ENCODE measurements at regions not wholly inside any gene's neighbourhood (a gene's known extent, or its start where the extent isn't known, plus 50 kb on each side); places are given as distances from the start of the nearest gene placed in this dataset.

DNA sequence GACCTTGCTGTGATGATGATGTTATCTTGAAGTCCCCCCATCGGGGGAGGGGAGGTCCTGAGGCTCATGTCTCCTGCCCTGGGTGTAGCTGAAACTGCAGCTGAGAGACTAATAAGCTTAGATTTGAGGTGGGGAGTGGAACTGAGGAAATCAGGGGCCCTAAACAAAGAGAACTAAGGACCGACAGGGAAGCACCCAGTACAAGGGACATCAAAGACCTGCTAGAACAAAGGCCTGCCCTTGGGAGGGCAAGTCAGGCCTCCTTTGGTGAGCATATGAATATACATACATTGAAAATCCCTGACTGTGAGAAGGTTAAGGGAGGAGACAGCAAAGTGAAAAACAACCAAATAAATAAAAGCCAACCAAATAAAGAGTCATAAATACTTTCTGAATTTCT lies 1132.5 kb upstream of the CELF4 start:
- no peaks in the 10 kb centered on the region for H3K27me3 ChIP-seq (ENCODE audit: control insufficient read depth, insufficient read depth, low read length)
- H3K36me3 ChIP-seq (replicated peaks; ENCODE audit: control insufficient read depth, insufficient read depth, low read length): no peaks in the 10 kb centered on the region
- H3K4me3 ChIP-seq (ENCODE audit: insufficient read depth, low read depth, low read length): no peak overlapping the region
- DNase-seq: peak; percentile 13

DNA sequence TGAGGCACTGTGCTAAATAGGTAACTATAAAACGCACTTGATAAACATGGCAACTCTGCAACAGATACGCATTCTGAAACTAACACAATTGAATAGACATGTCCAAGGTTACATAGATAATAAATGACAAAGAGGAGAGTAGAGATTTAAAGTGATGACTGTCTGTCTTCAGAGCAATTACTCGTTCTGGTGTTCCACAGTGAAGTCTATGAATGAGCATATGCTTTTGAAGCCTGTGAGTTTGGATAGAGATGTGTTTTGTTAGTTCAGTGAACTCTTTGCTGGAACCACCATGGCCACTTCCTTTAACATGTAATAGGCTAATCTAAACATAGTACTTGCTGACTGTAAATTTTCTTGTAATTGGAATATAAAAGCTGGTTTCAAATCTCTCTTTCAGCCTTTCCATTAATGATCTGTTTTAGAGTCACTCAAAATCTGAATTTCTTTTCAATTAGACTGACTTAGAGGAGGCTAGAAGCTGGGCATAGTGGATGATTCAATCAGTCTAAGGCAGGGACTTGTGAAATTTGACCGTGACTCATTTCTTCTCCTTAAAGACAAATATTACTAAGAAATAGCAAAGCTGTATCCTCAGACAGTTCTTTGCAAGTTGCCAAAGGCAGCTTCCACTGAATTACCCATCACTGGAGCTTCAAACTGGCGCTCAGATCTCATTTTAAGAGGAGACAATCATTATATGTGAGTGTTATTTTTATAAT lies 1130.1 kb upstream of the CELF4 start:
- no peak for DNase-seq
- Histone ChIP-seq H3K4me3 (ENCODE audit: insufficient read depth, low read depth, low read length) (no peak overlapping the region), H3K36me3 (replicated peaks; ENCODE audit: control insufficient read depth, insufficient read depth, low read length) (no peaks in the 10 kb centered on the region), H3K27me3 (ENCODE audit: control insufficient read depth, insufficient read depth, low read length) (no peaks in the 10 kb centered on the region)

DNA sequence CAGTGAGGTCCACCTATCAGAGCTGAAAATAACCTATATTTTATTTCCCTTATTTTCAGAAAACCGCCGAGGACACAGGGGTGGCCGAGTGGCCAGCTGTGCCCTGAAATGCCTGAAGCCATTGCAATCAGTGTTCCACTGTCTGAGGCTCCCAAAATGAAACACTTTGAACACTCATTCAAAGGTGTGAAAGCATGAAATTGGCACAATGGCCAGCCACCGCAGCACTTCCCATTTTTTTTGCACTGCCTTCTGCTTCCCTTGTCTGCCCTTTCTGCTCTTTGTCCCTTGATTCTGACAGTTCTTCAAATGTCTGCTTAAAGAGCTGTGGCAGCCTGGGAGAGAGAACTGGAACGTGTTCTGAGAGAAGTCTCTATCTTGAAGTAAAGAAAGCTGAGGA lies 1127.5 kb upstream of the CELF4 start:
- Histone ChIP-seq H3K36me3 (replicated peaks; ENCODE audit: control insufficient read depth, insufficient read depth, low read length) (no peaks in the 10 kb centered on the region), H3K27me3 (ENCODE audit: control insufficient read depth, insufficient read depth, low read length) (no peaks in the 10 kb centered on the region), H3K4me3 (ENCODE audit: insufficient read depth, low read depth, low read length) (no peak overlapping the region)
- DNase-seq: no peak

DNA sequence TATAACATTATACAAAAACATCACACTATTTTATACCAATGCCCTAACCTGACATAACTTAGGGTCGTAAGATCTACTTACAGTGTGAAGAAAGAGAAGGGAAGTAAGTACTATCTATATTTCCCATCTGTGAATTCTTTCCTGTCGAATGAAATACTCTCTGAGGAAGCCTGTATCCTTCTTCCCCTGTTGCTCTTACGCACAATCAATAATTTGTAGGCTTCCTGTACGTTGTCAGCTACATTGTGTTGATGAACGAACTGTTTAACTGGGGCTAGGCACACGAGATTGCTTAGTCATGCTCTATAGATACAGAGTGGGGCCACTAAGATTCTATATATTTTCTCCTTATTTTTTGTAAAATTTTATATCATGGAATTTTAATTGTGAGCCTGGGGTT lies 1125.0 kb upstream of the CELF4 start:
- no peak overlapping the region for H3K4me3 ChIP-seq (ENCODE audit: insufficient read depth, low read depth, low read length)
- no peak for DNase-seq
- H3K36me3 ChIP-seq (replicated peaks; ENCODE audit: control insufficient read depth, insufficient read depth, low read length): no peaks in the 10 kb centered on the region
- no peaks in the 10 kb centered on the region for H3K27me3 ChIP-seq (ENCODE audit: control insufficient read depth, insufficient read depth, low read length)

DNA sequence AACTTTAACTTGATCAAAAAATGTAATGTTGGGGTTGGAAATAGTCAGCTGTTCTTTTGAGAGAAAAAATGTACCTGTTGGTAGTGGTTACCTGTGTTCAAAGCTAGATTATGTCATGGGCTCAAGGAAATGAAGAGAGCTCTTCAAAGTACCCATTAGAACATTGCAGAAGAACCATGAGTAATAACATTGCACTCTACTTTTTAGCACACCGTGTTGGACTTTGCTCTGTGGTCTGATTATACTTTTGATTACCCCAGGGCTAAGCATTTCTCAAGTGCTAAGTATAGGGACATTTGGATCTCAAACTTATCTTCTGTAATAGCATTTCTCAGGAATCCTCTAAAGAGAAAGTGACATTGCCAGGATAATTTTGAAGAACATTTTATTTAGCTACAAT lies 1122.8 kb upstream of the CELF4 start:
- H3K36me3 ChIP-seq (replicated peaks; ENCODE audit: control insufficient read depth, insufficient read depth, low read length): no peaks in the 10 kb centered on the region
- no peak for DNase-seq
- H3K27me3 ChIP-seq (ENCODE audit: control insufficient read depth, insufficient read depth, low read length): no peaks in the 10 kb centered on the region
- no peak overlapping the region for H3K4me3 ChIP-seq (ENCODE audit: insufficient read depth, low read depth, low read length)

DNA sequence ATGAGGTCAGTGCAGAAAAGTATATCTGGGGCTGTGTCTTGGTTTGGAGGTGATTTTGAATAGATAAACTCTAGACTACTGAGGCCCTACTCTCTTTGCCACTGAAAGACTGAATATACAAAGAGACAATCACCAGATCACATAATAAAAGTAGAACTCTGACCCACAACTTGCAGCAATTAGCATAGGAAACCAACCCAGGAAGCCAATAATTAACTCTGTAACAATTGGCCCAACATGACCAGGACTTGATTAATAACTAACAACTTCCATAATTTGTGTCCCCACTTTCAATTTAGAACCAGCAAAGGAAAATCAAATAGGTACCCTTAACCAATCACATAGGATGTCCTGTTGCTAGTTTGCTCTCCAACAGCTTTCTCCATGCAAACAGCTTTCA lies 1104.9 kb upstream of the CELF4 start:
- no peak for DNase-seq
- H3K36me3 ChIP-seq (replicated peaks; ENCODE audit: control insufficient read depth, insufficient read depth, low read length): no peaks in the 10 kb centered on the region
- H3K4me3 ChIP-seq (ENCODE audit: insufficient read depth, low read depth, low read length): no peak overlapping the region
- no peaks in the 10 kb centered on the region for H3K27me3 ChIP-seq (ENCODE audit: control insufficient read depth, insufficient read depth, low read length)

DNA sequence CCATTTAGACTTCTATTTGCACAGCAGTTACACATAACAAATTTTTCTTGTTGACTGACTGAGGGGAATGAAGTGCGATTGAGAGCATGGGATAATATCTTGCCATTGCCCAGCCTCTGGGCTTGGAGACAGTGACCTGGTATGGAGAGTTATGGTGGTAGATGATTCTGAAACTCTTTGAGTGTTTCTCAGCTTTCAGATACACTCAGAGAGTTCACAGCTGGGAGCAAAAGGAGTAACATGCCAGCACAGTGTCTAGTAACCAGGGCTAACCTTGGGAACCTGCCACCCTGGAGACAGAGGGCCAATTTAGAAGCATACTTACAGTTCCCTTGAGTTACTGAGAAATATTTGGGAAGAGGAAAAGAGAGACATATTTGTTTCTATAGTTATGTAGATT lies 1099.3 kb upstream of the CELF4 start:
- Histone ChIP-seq H3K36me3 (replicated peaks; ENCODE audit: control insufficient read depth, insufficient read depth, low read length) (no peaks in the 10 kb centered on the region), H3K4me3 (ENCODE audit: insufficient read depth, low read depth, low read length) (no peak overlapping the region), H3K27me3 (ENCODE audit: control insufficient read depth, insufficient read depth, low read length) (no peaks in the 10 kb centered on the region)
- DNase-seq: no peak

DNA sequence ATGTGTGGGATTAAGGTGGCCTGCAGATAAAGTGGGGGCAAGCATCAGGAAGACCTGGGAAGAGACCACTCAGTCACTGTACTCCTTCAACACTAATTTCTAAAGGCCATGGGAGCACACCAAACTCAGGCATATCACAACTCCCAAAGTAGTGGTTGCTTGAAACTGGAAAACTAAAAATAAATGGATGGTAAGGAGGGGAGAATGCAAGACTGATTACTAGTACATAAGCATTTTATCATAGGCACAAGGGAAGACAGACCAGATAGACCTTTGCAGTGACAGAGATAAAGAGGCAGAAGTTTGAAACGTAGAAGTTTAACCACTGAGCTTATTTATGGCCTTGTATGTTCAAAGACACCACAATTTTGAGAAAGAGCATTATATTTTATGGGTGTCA lies 1098.1 kb upstream of the CELF4 start:
- H3K36me3 ChIP-seq (replicated peaks; ENCODE audit: control insufficient read depth, insufficient read depth, low read length): no peaks in the 10 kb centered on the region
- H3K27me3 ChIP-seq (ENCODE audit: control insufficient read depth, insufficient read depth, low read length): no peaks in the 10 kb centered on the region
- DNase-seq: no peak
- no peak overlapping the region for H3K4me3 ChIP-seq (ENCODE audit: insufficient read depth, low read depth, low read length)

DNA sequence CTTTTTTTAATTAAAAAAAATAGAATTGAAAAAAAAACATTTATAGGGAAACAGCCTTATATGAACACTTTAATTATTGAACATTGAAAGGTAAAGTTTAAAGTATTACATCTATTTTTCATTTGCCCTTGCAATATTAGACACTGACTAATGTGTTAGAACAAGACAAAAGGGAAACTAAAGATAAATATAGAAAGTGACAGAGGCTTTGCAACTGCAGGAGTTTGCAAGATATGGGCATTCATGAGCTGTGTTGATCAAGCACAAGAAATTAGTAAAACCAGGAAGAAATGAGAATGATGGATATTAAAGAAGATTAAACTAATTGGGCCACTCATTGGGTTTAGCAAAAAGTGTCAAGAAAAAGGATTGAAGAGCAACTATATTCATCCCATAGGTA lies 1097.7 kb upstream of the CELF4 start:
- DNase-seq: no peak
- Histone ChIP-seq H3K27me3 (ENCODE audit: control insufficient read depth, insufficient read depth, low read length) (no peaks in the 10 kb centered on the region), H3K36me3 (replicated peaks; ENCODE audit: control insufficient read depth, insufficient read depth, low read length) (no peaks in the 10 kb centered on the region), H3K4me3 (ENCODE audit: insufficient read depth, low read depth, low read length) (no peak overlapping the region)

DNA sequence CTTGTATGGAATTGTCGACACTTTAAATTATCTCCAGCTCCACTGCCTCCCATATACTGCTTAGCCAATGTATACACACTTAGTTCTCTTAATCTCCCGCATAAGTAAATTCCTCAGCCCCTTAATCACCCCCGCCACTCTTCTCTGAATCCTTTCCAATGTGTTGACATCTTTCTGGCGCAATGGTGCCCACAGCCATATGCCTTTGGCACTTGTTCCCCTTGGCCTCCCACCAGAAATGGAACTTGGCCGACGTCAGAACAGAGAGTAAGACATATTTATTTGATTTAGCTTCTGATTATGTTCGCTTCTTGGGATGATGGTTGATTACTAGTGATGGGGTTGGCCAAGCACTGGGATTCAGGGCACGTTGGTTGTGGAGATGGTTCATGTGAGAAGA lies 1089.3 kb upstream of the CELF4 start:
- H3K27me3 ChIP-seq (ENCODE audit: control insufficient read depth, insufficient read depth, low read length): no peaks in the 10 kb centered on the region
- DNase-seq: no peak

DNA sequence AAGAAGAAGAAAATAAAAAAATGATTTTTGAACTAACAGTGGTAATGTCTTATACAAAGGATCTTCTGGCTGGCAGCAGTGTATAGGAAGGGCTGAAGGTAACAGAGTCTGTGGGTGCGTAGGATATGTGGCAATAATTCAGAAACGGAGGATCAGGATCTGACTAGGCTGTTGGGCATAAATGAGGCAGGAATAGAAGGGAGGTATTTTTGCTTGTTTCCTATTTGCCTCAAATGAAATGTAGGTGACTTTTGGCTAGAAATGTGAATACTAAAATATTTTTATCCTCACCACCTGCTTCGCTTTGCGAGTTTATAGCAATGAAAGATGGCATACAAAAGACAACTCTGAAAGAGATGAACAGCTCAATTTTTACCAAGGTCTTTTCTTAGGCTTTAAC lies 1086.1 kb upstream of the CELF4 start:
- no peak for DNase-seq
- no peaks in the 10 kb centered on the region for H3K27me3 ChIP-seq (ENCODE audit: control insufficient read depth, insufficient read depth, low read length)

More for the DNA sequence above, 1089.3 kb upstream of the CELF4 start:
- Histone ChIP-seq H3K4me3 (ENCODE audit: insufficient read depth, low read depth, low read length) (no peak overlapping the region), H3K36me3 (replicated peaks; ENCODE audit: control insufficient read depth, insufficient read depth, low read length) (no peaks in the 10 kb centered on the region)

DNA sequence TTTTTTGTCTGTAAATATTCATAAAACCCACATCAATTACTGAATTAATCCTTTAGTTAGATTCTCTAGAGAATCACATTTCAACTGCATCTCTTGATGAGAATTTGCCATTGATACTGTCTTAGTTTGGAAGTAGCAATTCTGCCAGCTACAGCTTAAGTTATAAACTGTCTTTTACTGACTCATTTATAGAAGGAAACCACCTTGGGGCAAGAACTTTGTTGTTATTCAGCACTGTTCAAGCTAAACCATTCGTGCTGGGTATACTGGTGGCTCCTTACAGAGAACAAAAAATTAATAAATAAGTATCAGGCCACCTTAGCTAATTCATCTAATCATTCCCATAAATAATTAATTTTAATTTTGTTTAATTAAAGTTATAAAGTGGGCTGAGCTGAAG lies 1082.6 kb upstream of the CELF4 start:
- Histone ChIP-seq H3K27me3 (ENCODE audit: control insufficient read depth, insufficient read depth, low read length) (no peaks in the 10 kb centered on the region), H3K4me3 (ENCODE audit: insufficient read depth, low read depth, low read length) (no peak overlapping the region)
- DNase-seq: no peak

More for the DNA sequence above, 1086.1 kb upstream of the CELF4 start:
- Histone ChIP-seq H3K36me3 (replicated peaks; ENCODE audit: control insufficient read depth, insufficient read depth, low read length) (no peaks in the 10 kb centered on the region), H3K4me3 (ENCODE audit: insufficient read depth, low read depth, low read length) (no peak overlapping the region)

DNA sequence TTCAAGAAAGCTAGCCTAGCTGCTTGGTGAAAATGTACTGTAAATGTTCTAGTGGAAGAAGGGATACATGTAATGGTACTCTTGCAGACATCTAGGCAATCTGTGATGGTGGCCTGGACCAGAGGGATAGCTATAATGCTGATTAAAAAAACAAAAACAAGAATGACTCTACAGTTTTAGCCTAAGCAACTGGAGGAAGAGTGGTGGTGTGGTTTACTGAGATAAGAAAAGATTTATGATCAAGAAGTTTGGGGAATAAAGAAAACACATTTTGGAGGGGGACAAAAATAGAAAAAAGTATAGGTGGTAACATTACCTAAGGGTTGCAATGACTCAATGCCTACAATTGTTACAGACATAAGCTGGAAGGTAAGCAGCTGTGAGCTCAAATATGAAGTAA lies 1080.7 kb upstream of the CELF4 start:
- no peak for DNase-seq
- H3K27me3 ChIP-seq (ENCODE audit: control insufficient read depth, insufficient read depth, low read length): no peaks in the 10 kb centered on the region

More for the DNA sequence above, 1082.6 kb upstream of the CELF4 start:
- H3K36me3 ChIP-seq (replicated peaks; ENCODE audit: control insufficient read depth, insufficient read depth, low read length): no peaks in the 10 kb centered on the region

DNA sequence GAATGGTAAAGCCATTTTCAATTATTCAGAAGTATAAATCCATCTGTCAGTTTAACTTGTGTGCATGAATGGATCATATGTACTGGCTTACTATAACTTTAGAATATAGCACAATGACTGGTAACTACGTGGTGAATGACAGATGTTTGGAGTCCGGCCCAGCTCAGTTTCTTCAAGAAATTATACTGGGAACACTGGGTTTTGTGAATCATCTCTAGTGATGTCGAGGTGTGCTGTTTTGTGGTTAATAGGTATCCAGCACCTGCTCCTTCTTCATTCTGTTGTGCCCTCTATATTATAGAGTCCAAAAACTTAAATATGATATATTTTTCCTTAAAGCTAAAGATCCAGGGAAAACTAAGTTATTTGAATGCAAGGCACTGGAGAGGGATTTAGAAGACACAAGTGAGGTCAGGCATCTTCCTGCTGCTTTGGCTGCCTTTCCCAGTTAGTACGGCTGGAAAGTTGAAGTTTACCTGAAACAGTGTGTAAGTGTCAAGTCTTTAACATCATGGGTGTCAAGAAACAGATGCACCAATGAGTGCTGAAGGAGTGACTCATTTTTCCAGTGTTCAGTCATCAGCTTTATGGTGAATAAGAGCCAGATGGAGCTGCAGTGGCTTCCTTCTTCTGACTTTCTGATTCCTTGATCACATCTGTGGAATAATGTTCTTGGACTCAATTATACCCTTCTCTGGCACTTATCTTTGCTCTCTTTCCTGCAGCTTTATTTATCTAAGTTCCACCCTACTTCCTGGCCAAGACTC lies 1079.5 kb upstream of the CELF4 start:
- no peak for DNase-seq
- Histone ChIP-seq H3K4me3 (ENCODE audit: insufficient read depth, low read depth, low read length) (no peak overlapping the region), H3K27me3 (ENCODE audit: control insufficient read depth, insufficient read depth, low read length) (no peaks in the 10 kb centered on the region), H3K36me3 (replicated peaks; ENCODE audit: control insufficient read depth, insufficient read depth, low read length) (no peaks in the 10 kb centered on the region)

More for the DNA sequence above, 1080.7 kb upstream of the CELF4 start:
- Histone ChIP-seq H3K4me3 (ENCODE audit: insufficient read depth, low read depth, low read length) (no peak overlapping the region), H3K36me3 (replicated peaks; ENCODE audit: control insufficient read depth, insufficient read depth, low read length) (no peaks in the 10 kb centered on the region)

DNA sequence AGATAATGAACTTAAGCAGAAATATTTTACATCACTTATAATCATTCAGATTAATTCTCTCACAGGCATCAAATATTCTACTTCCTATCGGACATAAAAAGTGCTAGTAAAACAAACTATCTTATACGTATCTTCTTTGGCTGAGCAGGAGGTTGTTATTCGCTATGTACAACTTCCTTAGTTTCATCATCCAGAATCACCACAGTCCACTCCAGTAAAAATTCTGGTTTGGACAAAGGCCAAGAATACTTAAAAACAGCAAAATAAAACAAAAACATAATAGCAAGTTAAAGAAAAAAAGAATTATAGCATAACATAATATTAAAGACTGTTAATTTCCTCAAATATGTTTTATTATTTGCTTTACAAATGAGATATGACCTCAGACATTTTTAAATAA lies 1077.1 kb upstream of the CELF4 start:
- DNase-seq: no peak
- no peaks in the 10 kb centered on the region for H3K36me3 ChIP-seq (replicated peaks; ENCODE audit: control insufficient read depth, insufficient read depth, low read length)
- H3K4me3 ChIP-seq (ENCODE audit: insufficient read depth, low read depth, low read length): no peak overlapping the region
- no peaks in the 10 kb centered on the region for H3K27me3 ChIP-seq (ENCODE audit: control insufficient read depth, insufficient read depth, low read length)
